Loucy (cell line): ENCODE measurements at regions not wholly inside any gene's neighbourhood (a gene's known extent, or its start where the extent isn't known, plus 50 kb on each side); places are given as distances from the start of the nearest gene placed in this dataset.

Experiments used
- H2AFZ ChIP-seq: fragments of 200-600 bp; sonication (generic); 2 replicates; pipeline ENCODE4 v1.6.0; 2016; ENCODE audit warnings: antibody characterized with exemption, mild to moderate bottlenecking, low read length, moderate library complexity
- H3F3A ChIP-seq: fragments of 200-600 bp; 2 replicates; pipeline ENCODE4 v1.6.0; 2016; ENCODE audit warnings: antibody characterized with exemption, low read depth, mild to moderate bottlenecking
- H3K27me3 ChIP-seq: fragments of 200-600 bp; sonication (generic); 2 replicates; pipeline ENCODE4 v1.6.1; 2014; ENCODE audit warnings: low read length, mild to moderate bottlenecking; ENCODE audit not compliant: insufficient read depth, poor library complexity, severe bottlenecking
- H3K36me3 ChIP-seq: fragments of 200-600 bp; sonication (generic); 2 replicates; pipeline ENCODE4 v1.6.1; 2016; ENCODE audit warnings: low read length; ENCODE audit not compliant: insufficient read depth
- H3K4me1 ChIP-seq: fragments of 200-600 bp; sonication (generic); 2 replicates; pipeline ENCODE4 v1.5.1; 2014; ENCODE audit warnings: low read length, mild to moderate bottlenecking; ENCODE audit not compliant: insufficient read depth, poor library complexity, severe bottlenecking
- H3K4me2 ChIP-seq: fragments of 200-600 bp; sonication (generic); 2 replicates; pipeline ENCODE4 v1.6.0; 2014; ENCODE audit warnings: antibody characterized with exemption, low read length, low read depth, mild to moderate bottlenecking; ENCODE audit not compliant: poor library complexity, severe bottlenecking
- H3K4me3 ChIP-seq: fragments of 200-600 bp; sonication (generic); 2 replicates; pipeline ENCODE4 v1.5.1; 2014; ENCODE audit warnings: low read length, mild to moderate bottlenecking, mixed read lengths; ENCODE audit not compliant: poor library complexity, severe bottlenecking
- H3K79me2 ChIP-seq: fragments of 200-600 bp; sonication (generic); 2 replicates; pipeline ENCODE4 v1.6.1; 2014; ENCODE audit warnings: low read length; ENCODE audit not compliant: insufficient read depth
- H3K9ac ChIP-seq: fragments of 200-600 bp; sonication (generic); 2 replicates; pipeline ENCODE4 v1.6.0; 2014; ENCODE audit warnings: mild to moderate bottlenecking, low read depth, low read length, moderate library complexity; ENCODE audit not compliant: poor library complexity, severe bottlenecking
- H3K9me2 ChIP-seq: fragments of 200-600 bp; sonication (generic); replicated peaks from 2 replicates; pipeline ENCODE4 v1.6.1; 2016; ENCODE audit warnings: low read depth, low read length, mixed read lengths
- H3K9me3 ChIP-seq: fragments of 200-600 bp; sonication (generic); 2 replicates; pipeline ENCODE4 v1.6.1; 2014; ENCODE audit warnings: mild to moderate bottlenecking, antibody characterized with exemption, low read length, low read depth; ENCODE audit not compliant: insufficient read depth
- H4K20me1 ChIP-seq: fragments of 200-600 bp; sonication (generic); 2 replicates; pipeline ENCODE4 v1.6.0; 2014; ENCODE audit warnings: antibody characterized with exemption, low read length, mild to moderate bottlenecking; ENCODE audit not compliant: insufficient read depth, poor library complexity, severe bottlenecking
- CTCF ChIP-seq: fragments of 200-600 bp; sonication (generic); conservative IDR thresholded peaks from 2 replicates; pipeline ENCODE4 v1.5.1; 2014; ENCODE audit warnings: mild to moderate bottlenecking, antibody characterized with exemption, low read length
- EZH2phosphoT487 ChIP-seq: fragments of 200-600 bp; IDR thresholded peaks from 2 replicates; pipeline ENCODE4 v1.6.1; 2018; ENCODE audit warnings: antibody characterized with exemption, mild to moderate bottlenecking, moderate library complexity, borderline replicate concordance

DNA sequence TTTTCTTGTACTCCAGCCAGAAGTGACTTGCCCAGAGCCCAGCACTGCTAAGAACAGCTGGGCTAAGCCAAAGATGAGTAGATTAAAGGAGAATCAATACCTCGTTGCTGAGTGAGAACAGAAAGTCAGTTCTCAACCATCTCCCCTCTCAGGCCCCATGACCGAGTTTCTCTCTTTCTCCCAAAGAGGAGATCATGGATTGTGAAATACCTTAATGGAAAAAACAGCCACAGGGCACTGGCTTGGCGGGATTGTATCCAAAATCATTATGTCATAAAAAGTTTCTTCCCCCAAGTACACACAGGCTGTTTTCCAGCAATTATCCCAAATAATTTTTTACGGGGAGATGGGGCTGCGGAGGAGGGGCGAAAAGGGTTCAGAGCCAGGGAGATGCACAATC is 111.8 kb upstream of the TMEM45B start:
- Histone ChIP-seq H3K36me3 (no peaks in the 10 kb centered on the region), H3K4me1 (no peaks in the 10 kb centered on the region), H2AFZ (no peak overlapping the region), H3K4me2 (no peak overlapping the region), H3K79me2 (no peaks in the 10 kb centered on the region), H3K9me3 (no peaks in the 10 kb centered on the region), H3K9ac (no peak overlapping the region), H3F3A (no peaks in the 10 kb centered on the region), H3K4me3 (no peak overlapping the region), H4K20me1 (no peaks in the 10 kb centered on the region), H3K27me3 (no peaks in the 10 kb centered on the region), H3K9me2 (no peaks in the 10 kb centered on the region)
- TF ChIP-seq EZH2phosphoT487, result no peak
- no peak for TF ChIP-seq CTCF

DNA sequence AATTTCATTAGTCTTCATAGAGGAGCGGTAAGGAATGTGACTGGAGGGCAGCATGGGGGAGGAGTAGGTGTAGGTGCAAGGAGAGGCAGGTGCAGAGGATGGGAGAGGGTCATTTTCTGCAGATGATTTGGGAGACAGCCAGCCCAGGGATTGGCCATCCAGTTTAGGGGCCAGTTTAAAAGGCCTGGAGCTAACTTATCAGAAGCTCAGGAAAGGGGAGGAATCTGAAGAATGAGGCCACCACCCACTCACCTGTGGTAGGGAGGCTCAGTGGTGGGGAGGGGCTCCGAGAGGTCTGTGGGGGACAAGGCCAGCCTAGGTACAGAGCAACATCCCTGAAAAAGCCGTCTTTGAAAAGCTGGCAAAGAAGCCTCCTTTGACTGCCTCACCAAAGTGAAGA is 110.8 kb upstream of the TMEM45B start:
- Histone ChIP-seq H3K9me2 (no peaks in the 10 kb centered on the region), H3K79me2 (no peaks in the 10 kb centered on the region), H3K4me1 (no peaks in the 10 kb centered on the region), H3K9ac (no peak overlapping the region), H3K4me2 (no peak overlapping the region), H3F3A (no peaks in the 10 kb centered on the region), H3K36me3 (no peaks in the 10 kb centered on the region), H2AFZ (no peak overlapping the region), H4K20me1 (no peaks in the 10 kb centered on the region), H3K4me3 (no peak overlapping the region), H3K27me3 (no peaks in the 10 kb centered on the region), H3K9me3 (no peaks in the 10 kb centered on the region)
- TF ChIP-seq CTCF (no peak), EZH2phosphoT487 (no peak)

GRCh38 chr11:129705341-129705740 is 110.3 kb upstream of the TMEM45B start:
- Histone ChIP-seq H3K9ac (no peak overlapping the region), H3K79me2 (no peaks in the 10 kb centered on the region), H3K4me2 (no peak overlapping the region), H3F3A (no peaks in the 10 kb centered on the region), H3K4me1 (no peaks in the 10 kb centered on the region), H3K4me3 (no peak overlapping the region), H3K27me3 (no peaks in the 10 kb centered on the region), H2AFZ (no peak overlapping the region), H3K9me3 (no peaks in the 10 kb centered on the region), H3K36me3 (no peaks in the 10 kb centered on the region), H4K20me1 (no peaks in the 10 kb centered on the region), H3K9me2 (no peaks in the 10 kb centered on the region)
- TF ChIP-seq CTCF (no peak), EZH2phosphoT487 (no peak)
